SJSA1 (cell line): ENCODE measurements at regions not wholly inside any gene's neighbourhood (a gene's known extent, or its start where the extent isn't known, plus 50 kb on each side); places are given as distances from the start of the nearest gene placed in this dataset.
"Not testable (repeated sequence)": the region's sequence is repeated elsewhere in the genome, so short reads cannot be mapped to it uniquely, and the experiment has no call there.

ENCODE experiments used
- DNase-seq, 2 experiments: peaks; one replicate each; pipeline ENCODE4 v3.0.0-alpha.2; 2015 to 2020; ENCODE audit warnings: low spot score in 2 of 2, low read depth in 1 of 2
- H3K27ac ChIP-seq: fragments of 250-450 bp; sonication (Bioruptor Pico); 2 replicates; pipeline ENCODE4 v1.5.1; 2020; ENCODE audit warnings: mild to moderate bottlenecking, moderate library complexity
- H3K27me3 ChIP-seq: fragments of 250-450 bp; sonication (Bioruptor Pico); replicated peaks from 2 replicates; pipeline ENCODE4 v1.5.1; 2020; ENCODE audit warnings: mild to moderate bottlenecking, moderate library complexity
- H3K36me3 ChIP-seq: fragments of 250-450 bp; sonication (Bioruptor Pico); 2 replicates; pipeline ENCODE4 v1.5.1; 2020; ENCODE audit warnings: mild to moderate bottlenecking
- H3K4me1 ChIP-seq: fragments of 250-450 bp; sonication (Bioruptor Pico); replicated peaks from 2 replicates; pipeline ENCODE4 v1.6.1; 2021; ENCODE audit warnings: mild to moderate bottlenecking
- H3K4me3 ChIP-seq: fragments of 250-450 bp; sonication (Bioruptor Pico); 2 replicates; pipeline ENCODE4 v1.5.1; 2020; ENCODE audit warnings: mild to moderate bottlenecking
- H3K9me3 ChIP-seq: fragments of 250-450 bp; sonication (Bioruptor Pico); replicated peaks from 2 replicates; pipeline ENCODE4 v1.5.1; 2020; ENCODE audit warnings: mild to moderate bottlenecking

GRCh38 chr1:229147072-229147471 lies 123.8 kb upstream of the RAB4A start:
- no peaks in the 10 kb centered on the region for H3K27me3 ChIP-seq
- H3K9me3 ChIP-seq, result no peaks in the 10 kb centered on the region
- no peak for DNase-seq

GRCh38 chr1:229148041-229148671 lies 122.8 kb upstream of the RAB4A start:
- Histone ChIP-seq H3K4me3 (no peak overlapping the region), H3K27ac (no peak overlapping the region), H3K27me3 (no peaks in the 10 kb centered on the region), H3K4me1 (peaks cover 28% of the 10 kb centered on the region), H3K9me3 (no peaks in the 10 kb centered on the region), H3K36me3 (no peaks in the 10 kb centered on the region)
- DNase-seq, result peak; percentile 83 to 86

More at GRCh38 chr1:229147072-229147471, 123.8 kb upstream of the RAB4A start:
- H3K36me3 ChIP-seq, result no peaks in the 10 kb centered on the region
- H3K4me3 ChIP-seq, result no peak overlapping the region
- no peak overlapping the region for H3K27ac ChIP-seq
- H3K4me1 ChIP-seq, result peaks cover 28% of the 10 kb centered on the region

- Histone ChIP-seq H3K9me3 (no peaks in the 10 kb centered on the region), H3K27ac (no peak overlapping the region), H3K27me3 (no peaks in the 10 kb centered on the region), H3K4me1 (peaks cover 28% of the 10 kb centered on the region), H3K4me3 (no peak overlapping the region), H3K36me3 (no peaks in the 10 kb centered on the region)
- DNase-seq, result no peak
These were observed 122.2 kb upstream of the RAB4A start for GRCh38 chr1:229148743-229149142.

- H3K4me1 ChIP-seq, result peaks cover 28% of the 10 kb centered on the region
- H3K27me3 ChIP-seq, result no peaks in the 10 kb centered on the region
- H3K9me3 ChIP-seq, result no peaks in the 10 kb centered on the region
- DNase-seq, result no peak
- no peaks in the 10 kb centered on the region for H3K36me3 ChIP-seq
- H3K4me3 ChIP-seq, result no peak overlapping the region
- H3K27ac ChIP-seq, result no peak overlapping the region
These were observed 121.5 kb upstream of the RAB4A start for GRCh38 chr1:229149435-229149834.

GRCh38 chr1:229150518-229150917 lies 120.4 kb upstream of the RAB4A start:
- Histone ChIP-seq H3K27me3 (no peaks in the 10 kb centered on the region), H3K4me3 (no peak overlapping the region), H3K9me3 (no peaks in the 10 kb centered on the region), H3K4me1 (peaks cover 28% of the 10 kb centered on the region), H3K36me3 (no peaks in the 10 kb centered on the region), H3K27ac (no peak overlapping the region)
- DNase-seq, result no peak

- not testable (repeated sequence) for H3K4me3 ChIP-seq, H3K36me3 ChIP-seq, DNase-seq, H3K9me3 ChIP-seq, H3K27me3 ChIP-seq, H3K27ac ChIP-seq
- H3K4me1 ChIP-seq, result peaks cover 28% of the 10 kb centered on the region
These were observed 119.5 kb upstream of the RAB4A start for GRCh38 chr1:229151412-229151811.

GRCh38 chr1:229152311-229152710 lies 118.6 kb upstream of the RAB4A start:
- no peak overlapping the region for H3K27ac ChIP-seq
- no peaks in the 10 kb centered on the region for H3K36me3 ChIP-seq

GRCh38 chr1:229153955-229154548 lies 116.9 kb upstream of the RAB4A start:
- Histone ChIP-seq H3K9me3 (no peaks in the 10 kb centered on the region), H3K27me3 (no peaks in the 10 kb centered on the region), H3K36me3 (no peaks in the 10 kb centered on the region)

More at GRCh38 chr1:229152311-229152710, 118.6 kb upstream of the RAB4A start:
- no peak overlapping the region for H3K4me3 ChIP-seq
- H3K4me1 ChIP-seq, result peaks cover 24% of the 10 kb centered on the region
- DNase-seq, result no peak
- H3K27me3 ChIP-seq, result no peaks in the 10 kb centered on the region
- no peaks in the 10 kb centered on the region for H3K9me3 ChIP-seq

GRCh38 chr1:229154811-229155210 lies 116.1 kb upstream of the RAB4A start:
- DNase-seq, result no peak
- no peak overlapping the region for H3K4me3 ChIP-seq
- peaks cover 6% of the 10 kb centered on the region for H3K4me1 ChIP-seq
- no peaks in the 10 kb centered on the region for H3K36me3 ChIP-seq
- H3K27ac ChIP-seq, result no peak overlapping the region
- H3K9me3 ChIP-seq, result no peaks in the 10 kb centered on the region
- no peaks in the 10 kb centered on the region for H3K27me3 ChIP-seq

More at GRCh38 chr1:229153955-229154548, 116.9 kb upstream of the RAB4A start:
- no peak for DNase-seq
- Histone ChIP-seq H3K27ac (no peak overlapping the region), H3K4me1 (peaks cover 10% of the 10 kb centered on the region), H3K4me3 (no peak overlapping the region)

- Histone ChIP-seq H3K27me3 (no peaks in the 10 kb centered on the region), H3K36me3 (no peaks in the 10 kb centered on the region), H3K27ac (no peak overlapping the region), H3K9me3 (no peaks in the 10 kb centered on the region), H3K4me1 (peaks cover 6% of the 10 kb centered on the region), H3K4me3 (no peak overlapping the region)
- DNase-seq, result no peak
These were observed 115.4 kb upstream of the RAB4A start for GRCh38 chr1:229155472-229155871.

- Histone ChIP-seq H3K4me1 (no peaks in the 10 kb centered on the region), H3K9me3 (no peaks in the 10 kb centered on the region), H3K36me3 (no peaks in the 10 kb centered on the region), H3K27ac (no peak overlapping the region), H3K4me3 (no peak overlapping the region), H3K27me3 (no peaks in the 10 kb centered on the region)
- no peak for DNase-seq
These were observed 114.0 kb upstream of the RAB4A start for GRCh38 chr1:229156872-229157271.

- H3K4me3 ChIP-seq, result no peak overlapping the region
- H3K9me3 ChIP-seq, result no peaks in the 10 kb centered on the region
- no peaks in the 10 kb centered on the region for H3K36me3 ChIP-seq
- H3K27ac ChIP-seq, result no peak overlapping the region
- H3K27me3 ChIP-seq, result no peaks in the 10 kb centered on the region
- DNase-seq, result no peak
- H3K4me1 ChIP-seq, result no peaks in the 10 kb centered on the region
These were observed 113.4 kb upstream of the RAB4A start for GRCh38 chr1:229157480-229157879.

- Histone ChIP-seq H3K4me3 (no peak overlapping the region), H3K27ac (no peak overlapping the region), H3K4me1 (no peaks in the 10 kb centered on the region), H3K9me3 (no peaks in the 10 kb centered on the region), H3K27me3 (no peaks in the 10 kb centered on the region), H3K36me3 (no peaks in the 10 kb centered on the region)
- DNase-seq, result no peak
These were observed 112.5 kb upstream of the RAB4A start for GRCh38 chr1:229158341-229158921.

- H3K4me3 ChIP-seq, result no peak overlapping the region
- no peak overlapping the region for H3K27ac ChIP-seq
- H3K27me3 ChIP-seq, result no peaks in the 10 kb centered on the region
- H3K9me3 ChIP-seq, result no peaks in the 10 kb centered on the region
- H3K36me3 ChIP-seq, result no peaks in the 10 kb centered on the region
- H3K4me1 ChIP-seq, result no peaks in the 10 kb centered on the region
- DNase-seq, result no peak
These were observed 112.0 kb upstream of the RAB4A start for GRCh38 chr1:229158927-229159326.
